NCI-H2171 (cell line): ENCODE measurements at regions not wholly inside any gene's neighbourhood (a gene's known extent, or its start where the extent isn't known, plus 50 kb on each side); places are given as distances from the start of the nearest gene placed in this dataset.

Source experiments
- DNase-seq: peaks from one replicate; lab custom pipeline; 2025; lab: John Stamatoyannopoulos, UW

GRCh38 chr4:24287096-24287495 lies 297.3 kb downstream of the DHX15 start:
- DNase-seq, result no peak

- no peak for DNase-seq
Observed at GRCh38 chr4:24285759-24286158, 298.6 kb downstream of the DHX15 start.

GRCh38 chr4:24282446-24282845 lies 301.9 kb downstream of the DHX15 start:
- DNase-seq, result no peak

GRCh38 chr4:24279911-24280375 lies 304.4 kb downstream of the DHX15 start:
- no peak for DNase-seq

- DNase-seq, result no peak
Observed at GRCh38 chr4:24279469-24279868, 304.9 kb downstream of the DHX15 start.

GRCh38 chr4:24278693-24279092 lies 305.7 kb downstream of the DHX15 start:
- no peak for DNase-seq

GRCh38 chr4:24274381-24274941 lies 309.9 kb downstream of the DHX15 start:
- no peak for DNase-seq

GRCh38 chr4:24273136-24273535 lies 311.2 kb downstream of the DHX15 start:
- no peak for DNase-seq

GRCh38 chr4:24266951-24267722 lies 317.2 kb downstream of the DHX15 start:
- no peak for DNase-seq

GRCh38 chr4:24265989-24266388 lies 318.4 kb downstream of the DHX15 start:
- no peak for DNase-seq

GRCh38 chr4:24262616-24263015 lies 321.7 kb downstream of the DHX15 start:
- no peak for DNase-seq

GRCh38 chr4:24262084-24262483 lies 322.3 kb downstream of the DHX15 start:
- no peak for DNase-seq

- DNase-seq, result no peak
Observed at GRCh38 chr4:24260923-24261564, 323.3 kb downstream of the DHX15 start.

- no peak for DNase-seq
Observed at GRCh38 chr4:24260133-24260715, 324.1 kb downstream of the DHX15 start.

GRCh38 chr4:24256547-24256946 lies 327.8 kb downstream of the DHX15 start:
- DNase-seq, result no peak

GRCh38 chr4:24256066-24256465 lies 328.3 kb downstream of the DHX15 start:
- DNase-seq, result no peak

- no peak for DNase-seq
Observed at GRCh38 chr4:24252121-24252520, 332.2 kb downstream of the DHX15 start.

- DNase-seq, result no peak
Observed at GRCh38 chr4:24251589-24251988, 332.8 kb downstream of the DHX15 start.

GRCh38 chr4:24249972-24250371 lies 334.4 kb downstream of the DHX15 start:
- DNase-seq, result no peak

- DNase-seq, result no peak
Observed at GRCh38 chr4:24248674-24249630, 335.4 kb downstream of the DHX15 start.

- DNase-seq, result no peak
Observed at GRCh38 chr4:24245491-24245820, 338.9 kb downstream of the DHX15 start.
